DOHH2 (cell line): ENCODE measurements at regions not wholly inside any gene's neighbourhood (a gene's known extent, or its start where the extent isn't known, plus 50 kb on each side); places are given as distances from the start of the nearest gene placed in this dataset.

Source experiments
- CTCF ChIP-seq: fragments of 200-600 bp; sonication (generic); IDR thresholded peaks from one replicate; pipeline ENCODE4 v1.5.1; 2014; ENCODE audit warnings: antibody characterized with exemption, mild to moderate bottlenecking, low read depth, low read length; ENCODE audit not compliant: poor library complexity, severe bottlenecking
- EZH2phosphoT487 ChIP-seq: fragments of 200-600 bp; sonication (generic); IDR thresholded peaks from 2 replicates; pipeline ENCODE4 v1.6.1; 2017; ENCODE audit warnings: borderline replicate concordance, mild to moderate bottlenecking, antibody characterized with exemption, low read length, moderate library complexity, mixed read lengths

GRCh38 chr18:76660571-76661192 lies 161.7 kb upstream of the ZNF236 start:
- TF ChIP-seq CTCF (no peak), EZH2phosphoT487 (no peak)
